HEK293 (cell line): ENCODE measurements at regions not wholly inside any gene's neighbourhood (a gene's known extent, or its start where the extent isn't known, plus 50 kb on each side); places are given as distances from the start of the nearest gene placed in this dataset.

ENCODE experiments used
- CTCF ChIP-seq: fragments of 450-650 bp; formaldehyde crosslinking; IDR thresholded peaks from 2 replicates; pipeline ENCODE4 v1.5.1; 2016; ENCODE audit warnings: missing biosample characterization, missing genetic modification characterization
- GLIS2 ChIP-seq: fragments of 450-650 bp; formaldehyde crosslinking; IDR thresholded peaks from 2 replicates; pipeline ENCODE4 v1.5.1; 2016; ENCODE audit warnings: missing biosample characterization, missing genetic modification characterization
- MEIS1 ChIP-seq: sonication (generic); formaldehyde crosslinking; IDR thresholded peaks from 2 replicates; pipeline ENCODE4 v1.8.1; 2022; ENCODE audit warnings: missing genetic modification reagents, mild to moderate bottlenecking, borderline replicate concordance
- PBX3 ChIP-seq: sonication (generic); formaldehyde crosslinking; IDR thresholded peaks from 2 replicates; pipeline ENCODE4 v1.8.1; 2022; ENCODE audit warnings: mild to moderate bottlenecking, moderate library complexity, missing genetic modification reagents
- REST ChIP-seq: fragments of 450-650 bp; formaldehyde crosslinking; IDR thresholded peaks from 2 replicates; pipeline ENCODE4 v1.5.1; 2016; ENCODE audit warnings: missing biosample characterization, missing genetic modification characterization
- ZFP41 ChIP-seq: fragments of 450-650 bp; formaldehyde crosslinking; IDR thresholded peaks from 2 replicates; pipeline ENCODE4 v1.5.1; 2016; ENCODE audit warnings: missing biosample characterization, missing genetic modification characterization, borderline replicate concordance
- ZNF133 ChIP-seq: fragments of 450-650 bp; formaldehyde crosslinking; IDR thresholded peaks from 2 replicates; pipeline ENCODE4 v1.5.1; 2016; ENCODE audit warnings: missing biosample characterization, missing genetic modification characterization
- ZNF311 ChIP-seq: fragments of 450-650 bp; formaldehyde crosslinking; IDR thresholded peaks from 2 replicates; pipeline ENCODE4 v1.5.1; 2017; ENCODE audit warnings: missing biosample characterization, missing genetic modification characterization, borderline replicate concordance
- ZNF423 ChIP-seq: fragments of 450-650 bp; formaldehyde crosslinking; IDR thresholded peaks from 2 replicates; pipeline ENCODE4 v1.5.1; 2016; ENCODE audit warnings: missing biosample characterization, missing genetic modification characterization
- ZNF704 ChIP-seq: fragments of 450-650 bp; formaldehyde crosslinking; IDR thresholded peaks from 2 replicates; pipeline ENCODE4 v1.5.1; 2016; ENCODE audit warnings: missing biosample characterization, missing genetic modification characterization
- ZXDB ChIP-seq: fragments of 450-650 bp; formaldehyde crosslinking; IDR thresholded peaks from 2 replicates; pipeline ENCODE4 v1.5.1; 2016; ENCODE audit warnings: missing biosample characterization, missing genetic modification characterization

- no peak for TF ChIP-seq REST
- TF ChIP-seq ZNF133 (tag by site-specific recombination): no peak
- no peak for TF ChIP-seq ZFP41 (tag by site-specific recombination)
- no peak for TF ChIP-seq CTCF (tag by site-specific recombination)
- TF ChIP-seq MEIS1 (CRISPR knock-in tag): no peak
- TF ChIP-seq PBX3: no peak
- TF ChIP-seq ZNF423 (tag by site-specific recombination): no peak
- TF ChIP-seq GLIS2 (tag by site-specific recombination): no peak
- no peak for TF ChIP-seq ZNF311 (tag by site-specific recombination)
- TF ChIP-seq ZXDB (tag by site-specific recombination): no peak
- TF ChIP-seq ZNF704 (tag by site-specific recombination): no peak
These were observed 240.3 kb downstream of the FAM76B start for GRCh38 chr11:95549301-95549700.
